Adrenal gland (tissue), 5 donors: ENCODE measurements at regions not wholly inside any gene's neighbourhood (a gene's known extent, or its start where the extent isn't known, plus 50 kb on each side); places are given as distances from the start of the nearest gene placed in this dataset.

ENCODE experiments used
- POLR2A ChIP-seq, 2 donors: fragments of 450-650 bp; IDR thresholded peaks; one replicate each; pipeline ENCODE4 v1.6.1; 2017; ENCODE audit warnings: antibody characterized with exemption in 2 of 2, mild to moderate bottlenecking in 2 of 2, moderate library complexity in 1 of 2
- TF ChIP-seq, protein P1 (sequence below), 6 experiments: fragments of 450-650 bp in 4 of 6; fragments of 200-600 bp in 2 of 6; sonication (generic) in 1 of 6; IDR thresholded peaks; 1 replicate in 5 of 6; 2 replicates in 1 of 6; pipeline versions ENCODE4 v1.5.1 to v1.8.0; 2016 to 2021; ENCODE audit warnings: antibody characterized with exemption in 6 of 6, mild to moderate bottlenecking in 2 of 6, moderate library complexity in 1 of 6
- donor health status: DM: no; HTN: no; CAD: no.

DNA sequence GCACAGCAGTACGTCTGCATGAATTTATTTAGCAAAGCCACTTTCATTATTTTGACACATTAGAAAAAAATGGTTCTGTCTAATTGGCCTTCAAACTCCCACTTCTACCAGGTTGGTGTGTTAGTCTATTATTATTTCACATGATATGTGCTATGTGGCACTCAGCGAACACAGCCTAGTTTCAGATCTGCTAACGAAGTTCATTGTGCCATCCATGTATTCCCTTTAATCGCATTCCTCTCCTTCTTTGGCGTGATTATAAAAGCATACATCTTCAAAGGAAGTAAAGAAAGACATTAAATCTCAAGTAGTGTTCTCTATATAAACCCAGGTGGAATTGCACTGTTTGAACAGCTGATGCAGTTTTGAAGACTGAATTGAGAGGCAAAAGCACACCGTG lies 96.4 kb upstream of the CACNA2D1 start:
- TF ChIP-seq, protein P1, sequence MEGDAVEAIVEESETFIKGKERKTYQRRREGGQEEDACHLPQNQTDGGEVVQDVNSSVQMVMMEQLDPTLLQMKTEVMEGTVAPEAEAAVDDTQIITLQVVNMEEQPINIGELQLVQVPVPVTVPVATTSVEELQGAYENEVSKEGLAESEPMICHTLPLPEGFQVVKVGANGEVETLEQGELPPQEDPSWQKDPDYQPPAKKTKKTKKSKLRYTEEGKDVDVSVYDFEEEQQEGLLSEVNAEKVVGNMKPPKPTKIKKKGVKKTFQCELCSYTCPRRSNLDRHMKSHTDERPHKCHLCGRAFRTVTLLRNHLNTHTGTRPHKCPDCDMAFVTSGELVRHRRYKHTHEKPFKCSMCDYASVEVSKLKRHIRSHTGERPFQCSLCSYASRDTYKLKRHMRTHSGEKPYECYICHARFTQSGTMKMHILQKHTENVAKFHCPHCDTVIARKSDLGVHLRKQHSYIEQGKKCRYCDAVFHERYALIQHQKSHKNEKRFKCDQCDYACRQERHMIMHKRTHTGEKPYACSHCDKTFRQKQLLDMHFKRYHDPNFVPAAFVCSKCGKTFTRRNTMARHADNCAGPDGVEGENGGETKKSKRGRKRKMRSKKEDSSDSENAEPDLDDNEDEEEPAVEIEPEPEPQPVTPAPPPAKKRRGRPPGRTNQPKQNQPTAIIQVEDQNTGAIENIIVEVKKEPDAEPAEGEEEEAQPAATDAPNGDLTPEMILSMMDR (IDR thresholded peaks at IDR 0.05): no peak
- TF ChIP-seq POLR2A (IDR thresholded peaks at IDR 0.05): no peak
